AG09309 (cell line): ENCODE measurements at regions not wholly inside any gene's neighbourhood (a gene's known extent, or its start where the extent isn't known, plus 50 kb on each side); places are given as distances from the start of the nearest gene placed in this dataset.

Source experiments
- DNase-seq: peaks from one replicate; pipeline ENCODE4 v3.0.0-alpha.2; 2010; ENCODE audit warnings: low read depth
- H3K4me3 ChIP-seq: 2 replicates; pipeline ENCODE4 v1.5.1; 2011; ENCODE audit warnings: mild to moderate bottlenecking, low read depth, low read length, moderate library complexity; ENCODE audit not compliant: control insufficient read depth
- TF ChIP-seq, protein P1 (sequence below): IDR thresholded peaks from 2 replicates; pipeline ENCODE4 v1.5.1; 2011; ENCODE audit warnings: mild to moderate bottlenecking, low read depth, low read length, inconsistent platforms; ENCODE audit not compliant: insufficient read depth, control insufficient read depth; ENCODE audit errors: missing control alignments

DNA sequence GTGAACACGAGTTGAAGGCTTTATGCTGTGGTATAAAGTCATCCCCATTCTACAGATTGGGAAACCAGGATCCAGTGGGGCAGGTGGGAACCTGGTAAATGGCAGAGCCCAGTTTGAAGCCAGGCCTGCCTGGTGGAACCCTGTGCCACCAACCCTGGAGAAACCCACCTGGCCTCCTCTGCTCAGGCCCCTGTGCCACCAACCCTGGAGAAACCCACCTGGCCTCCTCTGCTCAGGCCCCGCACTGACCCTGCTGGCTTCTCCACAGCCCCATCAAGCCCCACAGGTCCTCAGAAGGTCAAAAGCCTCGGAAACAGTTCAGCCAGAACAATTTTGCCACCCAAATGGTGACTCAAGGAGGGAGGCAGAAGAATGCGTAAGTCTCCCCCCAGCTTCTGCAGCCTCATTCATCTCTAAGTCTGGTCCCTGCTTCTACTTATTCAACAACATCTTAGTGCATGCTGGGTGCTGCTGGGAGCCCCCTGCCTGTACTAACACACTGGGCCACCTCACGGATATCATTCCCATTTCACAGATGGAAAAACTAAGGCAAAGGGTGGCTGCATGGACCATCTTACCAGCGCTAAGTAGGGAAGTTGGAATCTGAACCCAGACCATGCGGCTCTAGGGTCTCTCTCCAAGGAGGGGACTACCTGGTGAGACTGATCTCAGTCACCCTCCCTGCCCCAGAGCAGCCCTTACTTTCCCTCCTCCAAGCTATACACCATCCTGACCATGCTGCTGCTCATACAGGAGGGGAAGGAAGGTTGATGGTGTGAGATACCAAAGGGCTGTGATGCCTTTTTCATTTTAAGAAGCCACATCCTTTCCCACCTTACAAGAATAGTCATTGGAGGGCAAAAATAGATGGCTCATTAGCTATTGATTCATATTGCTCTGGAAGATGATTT, 93.7 kb upstream of the ID2 start:
- H3K4me3 ChIP-seq = no peak overlapping the region
- TF ChIP-seq, protein P1, sequence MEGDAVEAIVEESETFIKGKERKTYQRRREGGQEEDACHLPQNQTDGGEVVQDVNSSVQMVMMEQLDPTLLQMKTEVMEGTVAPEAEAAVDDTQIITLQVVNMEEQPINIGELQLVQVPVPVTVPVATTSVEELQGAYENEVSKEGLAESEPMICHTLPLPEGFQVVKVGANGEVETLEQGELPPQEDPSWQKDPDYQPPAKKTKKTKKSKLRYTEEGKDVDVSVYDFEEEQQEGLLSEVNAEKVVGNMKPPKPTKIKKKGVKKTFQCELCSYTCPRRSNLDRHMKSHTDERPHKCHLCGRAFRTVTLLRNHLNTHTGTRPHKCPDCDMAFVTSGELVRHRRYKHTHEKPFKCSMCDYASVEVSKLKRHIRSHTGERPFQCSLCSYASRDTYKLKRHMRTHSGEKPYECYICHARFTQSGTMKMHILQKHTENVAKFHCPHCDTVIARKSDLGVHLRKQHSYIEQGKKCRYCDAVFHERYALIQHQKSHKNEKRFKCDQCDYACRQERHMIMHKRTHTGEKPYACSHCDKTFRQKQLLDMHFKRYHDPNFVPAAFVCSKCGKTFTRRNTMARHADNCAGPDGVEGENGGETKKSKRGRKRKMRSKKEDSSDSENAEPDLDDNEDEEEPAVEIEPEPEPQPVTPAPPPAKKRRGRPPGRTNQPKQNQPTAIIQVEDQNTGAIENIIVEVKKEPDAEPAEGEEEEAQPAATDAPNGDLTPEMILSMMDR = no peak
- no peak for DNase-seq

DNA sequence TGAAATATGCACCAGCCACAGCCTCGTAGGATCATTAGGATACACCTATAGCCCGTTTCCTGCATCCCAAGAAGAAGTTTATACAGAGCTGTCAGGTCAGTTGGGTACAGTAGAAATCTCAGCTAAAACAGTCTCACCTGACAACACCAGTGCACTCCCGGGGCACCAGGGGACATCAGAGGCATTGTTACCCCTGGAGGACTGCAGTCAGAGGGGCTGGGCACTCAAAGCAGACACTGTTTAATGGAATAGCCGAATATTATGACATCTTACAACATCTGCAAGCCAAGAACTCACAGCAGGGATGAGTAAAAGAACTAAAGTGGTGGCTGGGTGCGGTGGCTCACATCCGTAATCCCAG, 93.0 kb upstream of the ID2 start:
- TF ChIP-seq, protein P1 = no peak
- no peak for DNase-seq
- no peak overlapping the region for H3K4me3 ChIP-seq

DNA sequence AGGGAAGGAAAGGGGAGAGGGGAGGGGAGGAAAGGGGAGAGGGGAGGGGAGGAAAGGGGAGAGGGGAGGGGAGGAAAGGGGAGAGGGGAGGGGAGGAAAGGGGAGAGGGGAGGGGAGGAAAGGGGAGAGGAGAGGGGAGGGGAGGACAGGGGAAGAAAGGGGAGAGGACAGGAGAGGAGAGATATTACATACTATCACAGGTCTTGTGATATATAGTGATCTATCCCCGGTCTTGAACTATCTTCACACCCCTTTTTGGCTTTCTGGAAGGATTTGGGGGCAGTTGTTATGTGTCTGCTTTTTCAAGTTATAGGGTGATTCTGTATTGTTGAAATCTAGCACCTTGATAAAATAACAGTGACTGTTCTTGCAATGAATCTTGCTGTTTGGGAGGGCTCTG, 92.1 kb upstream of the ID2 start:
- TF ChIP-seq, protein P1 = no peak
- no peak overlapping the region for H3K4me3 ChIP-seq
- no peak for DNase-seq

DNA sequence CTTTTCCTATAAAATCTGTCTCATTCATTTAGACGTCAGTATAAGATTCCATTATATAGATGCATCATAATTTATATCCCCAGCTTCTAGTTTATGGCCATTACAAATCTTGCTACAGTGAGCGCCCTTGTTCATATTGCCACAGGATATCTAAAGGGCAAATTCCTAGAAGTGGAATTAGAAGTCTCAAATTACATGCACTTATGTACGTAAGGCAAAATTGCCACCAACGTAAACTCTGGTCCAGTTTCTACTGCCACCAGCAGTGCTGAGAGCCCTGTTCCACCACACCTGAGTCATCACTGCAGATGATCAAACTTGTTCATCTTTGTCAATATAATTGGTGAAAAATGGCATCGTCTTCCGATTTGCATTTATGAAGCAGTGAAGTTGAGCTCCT, 90.9 kb upstream of the ID2 start:
- no peak overlapping the region for H3K4me3 ChIP-seq
- TF ChIP-seq, protein P1 = no peak
- no peak for DNase-seq

DNA sequence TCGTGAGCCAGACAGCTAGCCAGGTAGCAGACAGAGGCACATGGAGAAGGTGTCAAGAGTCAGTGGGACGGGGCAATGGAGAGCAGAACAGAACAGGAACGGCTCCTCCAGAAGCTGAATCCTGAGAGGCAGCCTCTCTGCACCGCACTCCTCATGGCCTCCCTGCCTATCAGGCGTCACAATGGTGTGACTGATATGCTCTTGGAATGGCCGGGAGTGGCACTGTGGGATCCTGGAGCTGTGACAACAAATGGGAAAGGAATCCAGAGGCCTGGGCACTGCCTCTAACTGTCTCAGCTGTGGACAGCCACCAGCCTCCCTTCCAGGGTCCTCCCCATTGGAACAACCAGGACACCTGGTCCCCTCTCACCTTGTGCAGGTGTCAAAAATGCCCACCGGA, 89.1 kb upstream of the ID2 start:
- no peak overlapping the region for H3K4me3 ChIP-seq
- TF ChIP-seq, protein P1 = no peak
- DNase-seq = no peak

DNA sequence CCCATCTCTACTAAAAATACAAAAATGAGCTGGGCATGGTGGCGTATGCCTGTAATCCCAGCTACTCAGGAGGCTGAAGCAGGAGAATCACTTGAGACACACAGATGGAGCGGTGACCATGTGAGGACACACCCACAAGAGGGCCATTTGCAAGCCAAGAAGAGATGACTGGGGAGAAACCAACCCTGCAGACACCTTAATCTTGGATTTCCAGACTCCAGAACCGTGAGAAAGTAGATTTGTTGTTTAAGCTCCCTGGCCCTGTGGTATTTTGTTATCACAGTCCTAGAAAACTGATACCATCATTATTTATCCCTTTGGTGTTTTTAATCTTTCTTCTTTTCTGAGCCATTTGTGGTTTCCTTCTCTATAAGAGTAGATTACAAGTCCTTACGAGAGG, 88.6 kb upstream of the ID2 start:
- H3K4me3 ChIP-seq = no peak overlapping the region
- TF ChIP-seq, protein P1 = no peak
- DNase-seq = no peak
